SK-N-SH (cell line): ENCODE measurements at regions not wholly inside any gene's neighbourhood (a gene's known extent, or its start where the extent isn't known, plus 50 kb on each side); places are given as distances from the start of the nearest gene placed in this dataset.

ENCODE experiments used
- ELF1 ChIP-seq: IDR thresholded peaks from 2 replicates; pipeline ENCODE4 v1.4.0; 2012
- FOSL2 ChIP-seq: IDR thresholded peaks from 2 replicates; pipeline ENCODE4 v1.4.0; 2012; ENCODE audit warnings: low read depth, mild to moderate bottlenecking, moderate library complexity, borderline replicate concordance
- FOXM1 ChIP-seq: IDR thresholded peaks from 2 replicates; pipeline ENCODE4 v1.4.0; 2012; ENCODE audit warnings: low read depth, mild to moderate bottlenecking
- MAX ChIP-seq: IDR thresholded peaks from 2 replicates; pipeline ENCODE4 v1.4.0; 2012; ENCODE audit warnings: low read depth
- SMC3 ChIP-seq: IDR thresholded peaks from 2 replicates; pipeline ENCODE4 v1.6.1; 2012; ENCODE audit warnings: low read depth, low read length, improper control_type of control experiment
- TF ChIP-seq, protein P1 (sequence below): fragments of 200-600 bp; sonication (generic); IDR thresholded peaks from 2 replicates; pipeline ENCODE4 v1.6.1; 2017; ENCODE audit warnings: antibody characterized with exemption, mild to moderate bottlenecking, moderate library complexity

- TF ChIP-seq MAX (no peak), FOXM1 (no peak), ELF1 (no peak), SMC3 (no peak), FOSL2 (no peak)
- TF ChIP-seq, protein P1, sequence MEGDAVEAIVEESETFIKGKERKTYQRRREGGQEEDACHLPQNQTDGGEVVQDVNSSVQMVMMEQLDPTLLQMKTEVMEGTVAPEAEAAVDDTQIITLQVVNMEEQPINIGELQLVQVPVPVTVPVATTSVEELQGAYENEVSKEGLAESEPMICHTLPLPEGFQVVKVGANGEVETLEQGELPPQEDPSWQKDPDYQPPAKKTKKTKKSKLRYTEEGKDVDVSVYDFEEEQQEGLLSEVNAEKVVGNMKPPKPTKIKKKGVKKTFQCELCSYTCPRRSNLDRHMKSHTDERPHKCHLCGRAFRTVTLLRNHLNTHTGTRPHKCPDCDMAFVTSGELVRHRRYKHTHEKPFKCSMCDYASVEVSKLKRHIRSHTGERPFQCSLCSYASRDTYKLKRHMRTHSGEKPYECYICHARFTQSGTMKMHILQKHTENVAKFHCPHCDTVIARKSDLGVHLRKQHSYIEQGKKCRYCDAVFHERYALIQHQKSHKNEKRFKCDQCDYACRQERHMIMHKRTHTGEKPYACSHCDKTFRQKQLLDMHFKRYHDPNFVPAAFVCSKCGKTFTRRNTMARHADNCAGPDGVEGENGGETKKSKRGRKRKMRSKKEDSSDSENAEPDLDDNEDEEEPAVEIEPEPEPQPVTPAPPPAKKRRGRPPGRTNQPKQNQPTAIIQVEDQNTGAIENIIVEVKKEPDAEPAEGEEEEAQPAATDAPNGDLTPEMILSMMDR, result no peak
These were observed 1161.4 kb upstream of the PCDH7 start for GRCh38 chr4:29558789-29559188.
